HepG2 (cell line): ENCODE measurements at regions not wholly inside any gene's neighbourhood (a gene's known extent, or its start where the extent isn't known, plus 50 kb on each side); places are given as distances from the start of the nearest gene placed in this dataset.

ENCODE experiments used
- BHLHE40 ChIP-seq: IDR thresholded peaks from 2 replicates; pipeline ENCODE4 v1.6.1; 2011; ENCODE audit warnings: low read length, improper control_type of control experiment
- ETV5 ChIP-seq: IDR thresholded peaks from 2 replicates; pipeline ENCODE4 v1.6.1; 2018; ENCODE audit warnings: missing biosample characterization, missing genetic modification reagents, inconsistent platforms, borderline replicate concordance
- HOXA9 ChIP-seq: sonication (generic); formaldehyde crosslinking; IDR thresholded peaks from 2 replicates; pipeline ENCODE4 v1.8.1; 2022; ENCODE audit warnings: missing genetic modification reagents, mild to moderate bottlenecking, moderate library complexity, borderline replicate concordance
- KLF13 ChIP-seq: sonication (generic); formaldehyde crosslinking; IDR thresholded peaks from 2 replicates; pipeline ENCODE4 v1.4.0; 2020; ENCODE audit warnings: mild to moderate bottlenecking, missing genetic modification reagents
- RBAK ChIP-seq: sonication (generic); formaldehyde crosslinking; IDR thresholded peaks from 2 replicates; pipeline ENCODE4 v1.5.1; 2020; ENCODE audit warnings: mild to moderate bottlenecking, missing genetic modification reagents
- RNF2 ChIP-seq: fragments of 450-650 bp; conservative IDR thresholded peaks from 2 replicates; pipeline ENCODE4 v1.6.1; 2016; ENCODE audit warnings: low read depth
- ZFP82 ChIP-seq: sonication (generic); formaldehyde crosslinking; IDR thresholded peaks from 2 replicates; pipeline ENCODE4 v1.5.1; 2020; ENCODE audit warnings: mild to moderate bottlenecking, missing genetic modification reagents, borderline replicate concordance
- ZHX2 ChIP-seq, 2 experiments: sonication (generic) in 1 of 2; formaldehyde crosslinking in 1 of 2; IDR thresholded peaks; 2 replicates each; pipeline versions ENCODE4 v1.6.1 to v1.9.0; 2014 to 2022; ENCODE audit warnings: antibody characterized with exemption in 1 of 2, borderline replicate concordance in 1 of 2, inconsistent platforms in 1 of 2, low read depth in 1 of 2, missing genetic modification reagents in 1 of 2
- ZNF232 ChIP-seq: sonication (generic); formaldehyde crosslinking; IDR thresholded peaks from 2 replicates; pipeline ENCODE4 v1.4.0; 2020; ENCODE audit warnings: missing genetic modification reagents, borderline replicate concordance
- ZNF317 ChIP-seq: sonication (generic); formaldehyde crosslinking; IDR thresholded peaks from 2 replicates; pipeline ENCODE4 v1.5.0; 2020; ENCODE audit warnings: mild to moderate bottlenecking, missing genetic modification reagents
- ZNF546 ChIP-seq: sonication (generic); formaldehyde crosslinking; conservative IDR thresholded peaks from 2 replicates; pipeline ENCODE4 v1.8.1; 2023; ENCODE audit warnings: mild to moderate bottlenecking, missing genetic modification reagents
- ZNF552 ChIP-seq: sonication (generic); formaldehyde crosslinking; IDR thresholded peaks from 2 replicates; pipeline ENCODE4 v1.9.0; 2022; ENCODE audit warnings: missing genetic modification reagents, mild to moderate bottlenecking, borderline replicate concordance
- ZNF7 ChIP-seq: IDR thresholded peaks from 2 replicates; pipeline ENCODE4 v1.6.1; 2016; ENCODE audit warnings: missing biosample characterization, missing genetic modification reagents
- ZNF883 ChIP-seq: sonication (generic); formaldehyde crosslinking; IDR thresholded peaks from 2 replicates; pipeline ENCODE4 v1.5.1; 2020; ENCODE audit warnings: mild to moderate bottlenecking, missing genetic modification reagents; ENCODE audit errors: not compliant biosample characterization
- TF ChIP-seq, protein P1 (sequence below): IDR thresholded peaks from 2 replicates; pipeline ENCODE4 v1.6.1; 2012; ENCODE audit warnings: low read length, improper control_type of control experiment
- TF ChIP-seq, protein P2 (sequence below): sonication (generic); formaldehyde crosslinking; IDR thresholded peaks from 2 replicates; pipeline ENCODE4 v1.5.0; 2020; ENCODE audit warnings: missing genetic modification reagents
- TF ChIP-seq, protein P3 (sequence below): sonication (generic); formaldehyde crosslinking; IDR thresholded peaks from 2 replicates; pipeline ENCODE4 v1.5.0; 2020; ENCODE audit warnings: mild to moderate bottlenecking, missing genetic modification reagents, moderate library complexity

- TF ChIP-seq ZHX2 (IDR thresholded peaks at IDR 0.05; ENCODE audit: low read depth) (no peak), ZHX2 (CRISPR knock-in tag; IDR thresholded peaks at IDR 0.05; ENCODE audit: borderline replicate concordance) (no peak), ETV5 (CRISPR knock-in tag) (no peak), KLF13 (CRISPR knock-in tag) (no peak), RNF2 (no peak), ZNF546 (no peak), BHLHE40 (no peak), ZFP82 (CRISPR knock-in tag) (no peak), ZNF232 (CRISPR knock-in tag) (no peak), RBAK (CRISPR knock-in tag) (no peak), ZNF7 (CRISPR knock-in tag) (no peak), ZNF317 (no peak), ZNF552 (no peak), ZNF883 (no peak), HOXA9 (CRISPR knock-in tag) (no peak)
- TF ChIP-seq, protein P1, sequence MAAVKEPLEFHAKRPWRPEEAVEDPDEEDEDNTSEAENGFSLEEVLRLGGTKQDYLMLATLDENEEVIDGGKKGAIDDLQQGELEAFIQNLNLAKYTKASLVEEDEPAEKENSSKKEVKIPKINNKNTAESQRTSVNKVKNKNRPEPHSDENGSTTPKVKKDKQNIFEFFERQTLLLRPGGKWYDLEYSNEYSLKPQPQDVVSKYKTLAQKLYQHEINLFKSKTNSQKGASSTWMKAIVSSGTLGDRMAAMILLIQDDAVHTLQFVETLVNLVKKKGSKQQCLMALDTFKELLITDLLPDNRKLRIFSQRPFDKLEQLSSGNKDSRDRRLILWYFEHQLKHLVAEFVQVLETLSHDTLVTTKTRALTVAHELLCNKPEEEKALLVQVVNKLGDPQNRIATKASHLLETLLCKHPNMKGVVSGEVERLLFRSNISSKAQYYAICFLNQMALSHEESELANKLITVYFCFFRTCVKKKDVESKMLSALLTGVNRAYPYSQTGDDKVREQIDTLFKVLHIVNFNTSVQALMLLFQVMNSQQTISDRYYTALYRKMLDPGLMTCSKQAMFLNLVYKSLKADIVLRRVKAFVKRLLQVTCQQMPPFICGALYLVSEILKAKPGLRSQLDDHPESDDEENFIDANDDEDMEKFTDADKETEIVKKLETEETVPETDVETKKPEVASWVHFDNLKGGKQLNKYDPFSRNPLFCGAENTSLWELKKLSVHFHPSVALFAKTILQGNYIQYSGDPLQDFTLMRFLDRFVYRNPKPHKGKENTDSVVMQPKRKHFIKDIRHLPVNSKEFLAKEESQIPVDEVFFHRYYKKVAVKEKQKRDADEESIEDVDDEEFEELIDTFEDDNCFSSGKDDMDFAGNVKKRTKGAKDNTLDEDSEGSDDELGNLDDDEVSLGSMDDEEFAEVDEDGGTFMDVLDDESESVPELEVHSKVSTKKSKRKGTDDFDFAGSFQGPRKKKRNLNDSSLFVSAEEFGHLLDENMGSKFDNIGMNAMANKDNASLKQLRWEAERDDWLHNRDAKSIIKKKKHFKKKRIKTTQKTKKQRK = no peak
- TF ChIP-seq, protein P2, sequence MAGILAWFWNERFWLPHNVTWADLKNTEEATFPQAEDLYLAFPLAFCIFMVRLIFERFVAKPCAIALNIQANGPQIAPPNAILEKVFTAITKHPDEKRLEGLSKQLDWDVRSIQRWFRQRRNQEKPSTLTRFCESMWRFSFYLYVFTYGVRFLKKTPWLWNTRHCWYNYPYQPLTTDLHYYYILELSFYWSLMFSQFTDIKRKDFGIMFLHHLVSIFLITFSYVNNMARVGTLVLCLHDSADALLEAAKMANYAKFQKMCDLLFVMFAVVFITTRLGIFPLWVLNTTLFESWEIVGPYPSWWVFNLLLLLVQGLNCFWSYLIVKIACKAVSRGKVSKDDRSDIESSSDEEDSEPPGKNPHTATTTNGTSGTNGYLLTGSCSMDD = no peak
- TF ChIP-seq, protein P3, sequence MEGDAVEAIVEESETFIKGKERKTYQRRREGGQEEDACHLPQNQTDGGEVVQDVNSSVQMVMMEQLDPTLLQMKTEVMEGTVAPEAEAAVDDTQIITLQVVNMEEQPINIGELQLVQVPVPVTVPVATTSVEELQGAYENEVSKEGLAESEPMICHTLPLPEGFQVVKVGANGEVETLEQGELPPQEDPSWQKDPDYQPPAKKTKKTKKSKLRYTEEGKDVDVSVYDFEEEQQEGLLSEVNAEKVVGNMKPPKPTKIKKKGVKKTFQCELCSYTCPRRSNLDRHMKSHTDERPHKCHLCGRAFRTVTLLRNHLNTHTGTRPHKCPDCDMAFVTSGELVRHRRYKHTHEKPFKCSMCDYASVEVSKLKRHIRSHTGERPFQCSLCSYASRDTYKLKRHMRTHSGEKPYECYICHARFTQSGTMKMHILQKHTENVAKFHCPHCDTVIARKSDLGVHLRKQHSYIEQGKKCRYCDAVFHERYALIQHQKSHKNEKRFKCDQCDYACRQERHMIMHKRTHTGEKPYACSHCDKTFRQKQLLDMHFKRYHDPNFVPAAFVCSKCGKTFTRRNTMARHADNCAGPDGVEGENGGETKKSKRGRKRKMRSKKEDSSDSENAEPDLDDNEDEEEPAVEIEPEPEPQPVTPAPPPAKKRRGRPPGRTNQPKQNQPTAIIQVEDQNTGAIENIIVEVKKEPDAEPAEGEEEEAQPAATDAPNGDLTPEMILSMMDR (CRISPR knock-in tag) = no peak
Measured at GRCh38 chr5:34587355-34588241, 68.5 kb upstream of the RAI14 start (continued).
